ENCODE measurements at regions not wholly inside any gene's neighbourhood (a gene's known extent, or its start where the extent isn't known, plus 50 kb on each side); places are given as distances from the start of the nearest gene placed in this dataset.
"Not testable (repeated sequence)": the region's sequence is repeated elsewhere in the genome, so short reads cannot be mapped to it uniquely, and the experiment has no call there.

GRCh38 chr16:33824736-33825135 is 365.3 kb downstream of the TP53TG3F start:
- ATAC-seq; DNase-seq; intact Hi-C loops (cut with DNase I, micrococcal nuclease): not testable (repeated sequence)

GRCh38 chr16:33827522-33827921 is 368.1 kb downstream of the TP53TG3F start:
- intact Hi-C loops (cut with DNase I, micrococcal nuclease); DNase-seq; ATAC-seq: not testable (repeated sequence)

GRCh38 chr16:33839157-33839556 is 379.7 kb downstream of the TP53TG3F start:
- intact Hi-C loops (cut with DNase I, micrococcal nuclease); DNase-seq; ATAC-seq: not testable (repeated sequence)

GRCh38 chr16:33844533-33844932 is 385.1 kb downstream of the TP53TG3F start:
- intact Hi-C loops (cut with DNase I, micrococcal nuclease); ATAC-seq: not testable (repeated sequence)
- peak in 1 of 2 donors; percentile 28 for DNase-seq

All from left colon (tissue), 2 donors.